ENCODE measurements at regions not wholly inside any gene's neighbourhood (a gene's known extent, or its start where the extent isn't known, plus 50 kb on each side); places are given as distances from the start of the nearest gene placed in this dataset.

DNA sequence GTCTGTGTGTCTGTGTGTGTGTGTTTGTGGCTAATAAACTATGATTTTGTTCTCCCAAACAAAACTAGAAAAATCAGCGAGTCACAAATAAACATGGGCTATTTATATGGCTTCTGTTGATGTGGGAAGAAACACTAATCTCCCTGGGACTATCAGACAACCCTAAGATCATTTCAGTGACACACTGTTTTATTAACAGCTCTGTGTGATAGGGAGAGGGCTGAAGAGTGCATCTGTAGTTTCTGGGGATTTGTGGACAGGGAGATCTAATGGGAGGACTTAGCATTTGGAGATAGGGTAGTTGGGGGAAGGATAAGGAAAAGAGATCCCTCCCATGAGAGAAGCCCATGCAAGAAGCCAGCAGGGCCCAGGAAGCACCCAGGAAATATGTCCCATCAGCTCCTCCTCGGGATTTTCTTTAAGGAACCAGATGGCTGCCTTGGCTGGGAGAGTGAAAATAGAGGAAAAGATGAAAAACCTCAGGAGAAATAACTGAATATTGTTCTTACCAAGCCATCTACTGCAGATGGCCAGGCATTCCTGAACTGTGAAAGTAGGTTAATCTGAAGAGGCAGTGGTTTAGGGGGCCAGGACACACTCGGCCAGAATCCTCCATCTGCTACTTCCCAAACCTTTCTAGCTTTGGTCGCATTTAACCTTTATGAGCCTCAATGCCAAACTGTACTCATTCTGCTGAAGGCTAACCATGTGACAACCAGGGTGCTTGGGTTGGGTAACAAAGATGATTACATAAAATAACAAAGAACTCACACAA is 253.4 kb downstream of the BTG1 start:
- WGBS, 2 donors = 80 to 81% methylated on average over 4 of the region's 4 CpGs
- DNase-seq = no peak
- H3K27me3 ChIP-seq = no peaks in the 10 kb centered on the region
- ATAC-seq (ENCODE audit: low FRiP score in 2 of 2) = no peak
- no peaks in the 10 kb centered on the region for H3K9me3 ChIP-seq
- no peak overlapping the region for H3K27ac ChIP-seq
- H3K36me3 ChIP-seq = no peaks in the 10 kb centered on the region
- H3K4me1 ChIP-seq = no peaks in the 10 kb centered on the region
- TF ChIP-seq EP300 (IDR thresholded peaks at IDR 0.05) = no peak
- no peak for TF ChIP-seq POLR2A (IDR thresholded peaks at IDR 0.05)
- TF ChIP-seq CTCF (IDR thresholded peaks at IDR 0.05) = no peak
- no peak for TF ChIP-seq POLR2AphosphoS5 (IDR thresholded peaks at IDR 0.05)
- no peak overlapping the region for H3K4me3 ChIP-seq

- Histone ChIP-seq H3K4me3 (no peak overlapping the region), H3K4me1 (no peaks in the 10 kb centered on the region), H3K36me3 (no peaks in the 10 kb centered on the region), H3K27ac (no peak overlapping the region), H3K9me3 (no peaks in the 10 kb centered on the region), H3K27me3 (no peaks in the 10 kb centered on the region)
- TF ChIP-seq EP300 (IDR thresholded peaks at IDR 0.05) (no peak), POLR2AphosphoS5 (IDR thresholded peaks at IDR 0.05) (no peak), POLR2A (IDR thresholded peaks at IDR 0.05) (no peak), CTCF (IDR thresholded peaks at IDR 0.05) (no peak)
- ATAC-seq (ENCODE audit: low FRiP score in 2 of 2) = no peak
- WGBS, 2 donors = 96 to 97% methylated on average over 1 of the region's 1 CpG
- DNase-seq = no peak
Measured at GRCh38 chr12:91890742-91891141, 254.9 kb downstream of the BTG1 start.

DNA sequence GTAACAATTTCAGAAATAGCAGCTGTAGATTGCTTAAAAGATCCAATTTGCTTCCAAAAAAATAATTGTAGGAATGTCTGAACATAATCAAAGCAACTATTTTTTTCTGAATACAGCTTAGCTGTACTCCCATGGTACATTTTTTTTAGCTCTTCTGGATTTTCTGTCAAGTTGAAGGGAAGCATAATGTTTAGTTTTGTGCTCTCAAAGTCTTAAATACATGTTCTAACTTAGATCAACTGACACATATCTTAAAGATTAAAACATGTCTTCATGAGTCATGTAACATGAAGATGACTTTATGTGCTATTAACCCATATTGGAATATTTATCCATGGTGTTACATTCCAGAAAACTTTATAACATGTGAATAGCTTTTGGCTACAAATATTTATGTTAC is 255.7 kb downstream of the BTG1 start:
- H3K4me3 ChIP-seq = no peak overlapping the region
- ATAC-seq (ENCODE audit: low FRiP score in 2 of 2) = no peak
- TF ChIP-seq POLR2AphosphoS5 (IDR thresholded peaks at IDR 0.05) (no peak), EP300 (IDR thresholded peaks at IDR 0.05) (no peak), POLR2A (IDR thresholded peaks at IDR 0.05) (no peak), CTCF (IDR thresholded peaks at IDR 0.05) (no peak)
- H3K4me1 ChIP-seq = no peaks in the 10 kb centered on the region
- H3K36me3 ChIP-seq = no peaks in the 10 kb centered on the region
- no peak for DNase-seq
- H3K27ac ChIP-seq = no peak overlapping the region
- no peaks in the 10 kb centered on the region for H3K27me3 ChIP-seq
- no peaks in the 10 kb centered on the region for H3K9me3 ChIP-seq

DNA sequence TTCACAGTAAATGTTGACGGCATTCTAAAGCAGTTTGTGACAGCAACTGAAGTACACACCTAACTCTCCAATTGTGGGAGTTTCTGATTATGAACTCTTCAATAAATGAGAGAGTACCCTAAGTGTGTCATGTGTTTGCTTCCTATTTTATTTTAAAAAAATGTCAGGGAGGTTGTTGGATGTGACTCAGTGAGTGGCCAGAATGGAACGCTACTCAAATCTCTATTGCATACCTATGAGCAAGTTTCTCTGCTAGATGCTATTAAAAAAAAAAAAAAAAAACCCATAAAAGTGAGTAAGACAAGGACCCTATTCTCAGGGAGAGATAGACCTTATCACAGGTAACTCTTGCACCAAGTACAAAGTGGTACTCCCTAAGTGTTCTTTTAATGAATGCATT is 256.6 kb downstream of the BTG1 start:
- Histone ChIP-seq H3K27me3 (no peaks in the 10 kb centered on the region), H3K4me3 (no peak overlapping the region), H3K9me3 (no peaks in the 10 kb centered on the region), H3K36me3 (no peaks in the 10 kb centered on the region), H3K4me1 (no peaks in the 10 kb centered on the region), H3K27ac (no peak overlapping the region)
- TF ChIP-seq POLR2A (IDR thresholded peaks at IDR 0.05) (no peak), POLR2AphosphoS5 (IDR thresholded peaks at IDR 0.05) (no peak), EP300 (IDR thresholded peaks at IDR 0.05) (no peak), CTCF (IDR thresholded peaks at IDR 0.05) (no peak)
- ATAC-seq (ENCODE audit: low FRiP score in 2 of 2) (no peak), DNase-seq (no peak)
- 84 to 95% methylated on average over 2 of the region's 2 CpGs for WGBS, 2 donors

DNA sequence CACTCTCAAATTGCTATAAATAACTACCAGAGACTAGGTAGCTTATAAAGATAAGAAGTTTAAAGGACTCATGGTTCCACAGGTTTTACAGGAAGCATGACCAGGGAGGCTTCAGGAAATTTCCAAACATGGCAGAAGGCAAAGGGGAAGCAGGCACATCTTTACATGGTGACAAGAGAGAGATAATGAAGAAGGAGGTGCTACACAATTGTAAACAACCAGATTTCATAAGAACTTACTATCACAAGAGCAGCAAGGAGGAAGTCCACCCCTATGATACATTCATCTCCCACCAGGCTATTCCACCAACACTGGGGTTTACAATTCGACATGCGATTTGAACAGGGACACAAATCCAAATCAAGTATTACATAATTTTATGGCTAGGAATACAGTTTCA is 257.7 kb downstream of the BTG1 start:
- Histone ChIP-seq H3K36me3 (no peaks in the 10 kb centered on the region), H3K9me3 (no peaks in the 10 kb centered on the region), H3K27me3 (no peaks in the 10 kb centered on the region), H3K27ac (no peak overlapping the region), H3K4me3 (no peak overlapping the region), H3K4me1 (no peaks in the 10 kb centered on the region)
- ATAC-seq (ENCODE audit: low FRiP score in 2 of 2) (no peak), DNase-seq (no peak)
- 91 to 94% methylated on average over 2 of the region's 2 CpGs for WGBS, 2 donors
- TF ChIP-seq EP300 (IDR thresholded peaks at IDR 0.05) (no peak), CTCF (IDR thresholded peaks at IDR 0.05) (no peak), POLR2AphosphoS5 (IDR thresholded peaks at IDR 0.05) (no peak), POLR2A (IDR thresholded peaks at IDR 0.05) (no peak)
